ENCODE measurements at regions not wholly inside any gene's neighbourhood (a gene's known extent, or its start where the extent isn't known, plus 50 kb on each side); places are given as distances from the start of the nearest gene placed in this dataset.

DNA sequence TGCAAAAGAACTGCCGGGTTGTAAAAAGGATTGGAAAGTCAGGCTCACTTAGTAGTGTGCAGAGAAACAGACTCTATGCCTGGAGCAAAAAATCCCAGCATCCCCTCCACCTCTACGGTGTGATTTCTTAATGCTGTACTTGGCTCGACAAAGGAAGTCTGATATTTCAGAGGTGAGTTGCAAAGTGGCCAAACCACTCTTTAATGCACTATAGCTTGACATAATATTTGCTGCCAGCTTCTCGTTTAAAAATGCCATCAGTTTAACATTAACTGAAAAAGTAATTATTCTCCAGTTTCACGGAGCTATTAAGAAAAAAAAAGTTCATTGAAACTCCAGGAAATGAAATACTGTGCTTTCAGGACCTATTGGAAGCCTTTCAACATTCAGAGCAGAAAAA, 448.3 kb upstream of the ZFP42 start:
- no peak for TF ChIP-seq EP300 (IDR thresholded peaks at IDR 0.05)
- TF ChIP-seq, protein P1, sequence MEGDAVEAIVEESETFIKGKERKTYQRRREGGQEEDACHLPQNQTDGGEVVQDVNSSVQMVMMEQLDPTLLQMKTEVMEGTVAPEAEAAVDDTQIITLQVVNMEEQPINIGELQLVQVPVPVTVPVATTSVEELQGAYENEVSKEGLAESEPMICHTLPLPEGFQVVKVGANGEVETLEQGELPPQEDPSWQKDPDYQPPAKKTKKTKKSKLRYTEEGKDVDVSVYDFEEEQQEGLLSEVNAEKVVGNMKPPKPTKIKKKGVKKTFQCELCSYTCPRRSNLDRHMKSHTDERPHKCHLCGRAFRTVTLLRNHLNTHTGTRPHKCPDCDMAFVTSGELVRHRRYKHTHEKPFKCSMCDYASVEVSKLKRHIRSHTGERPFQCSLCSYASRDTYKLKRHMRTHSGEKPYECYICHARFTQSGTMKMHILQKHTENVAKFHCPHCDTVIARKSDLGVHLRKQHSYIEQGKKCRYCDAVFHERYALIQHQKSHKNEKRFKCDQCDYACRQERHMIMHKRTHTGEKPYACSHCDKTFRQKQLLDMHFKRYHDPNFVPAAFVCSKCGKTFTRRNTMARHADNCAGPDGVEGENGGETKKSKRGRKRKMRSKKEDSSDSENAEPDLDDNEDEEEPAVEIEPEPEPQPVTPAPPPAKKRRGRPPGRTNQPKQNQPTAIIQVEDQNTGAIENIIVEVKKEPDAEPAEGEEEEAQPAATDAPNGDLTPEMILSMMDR (IDR thresholded peaks at IDR 0.05): no peak

Data from gastroesophageal sphincter (tissue), 3 donors.